DND-41 (cell line): ENCODE measurements at regions not wholly inside any gene's neighbourhood (a gene's known extent, or its start where the extent isn't known, plus 50 kb on each side); places are given as distances from the start of the nearest gene placed in this dataset.

Experiments
- CTCF ChIP-seq: IDR thresholded peaks from 2 replicates; pipeline ENCODE4 v1.5.1; 2012; ENCODE audit warnings: borderline replicate concordance, low read length, moderate library complexity, mild to moderate bottlenecking; ENCODE audit not compliant: poor library complexity, severe bottlenecking; ENCODE audit errors: extremely low read depth
- EZH2 ChIP-seq: IDR thresholded peaks from 3 replicates; pipeline ENCODE4 v1.6.1; 2012; ENCODE audit warnings: borderline replicate concordance, low read depth, mild to moderate bottlenecking, moderate library complexity, low read length, inconsistent platforms; ENCODE audit not compliant: severe bottlenecking

DNA sequence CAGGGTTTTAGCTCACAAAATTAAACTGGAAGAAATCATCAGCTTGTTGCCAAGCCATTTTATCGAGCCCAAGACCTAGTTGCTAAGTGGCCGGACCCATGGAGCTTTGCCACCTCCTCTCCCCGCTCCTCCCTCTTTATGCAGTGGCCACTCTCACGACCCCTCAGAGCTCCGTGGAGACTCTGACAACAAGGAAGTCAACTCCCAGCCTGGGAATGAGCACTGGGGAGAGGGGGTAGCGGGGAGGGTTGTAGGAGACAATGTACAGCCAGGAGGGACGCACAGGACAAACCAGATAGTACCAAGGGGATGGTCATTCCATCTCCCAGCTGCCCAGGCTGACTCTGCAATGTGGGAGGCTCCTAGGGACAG, 250.9 kb downstream of the SIPA1L2 start:
- TF ChIP-seq EZH2 (no peak), CTCF (no peak)
